HCT116 (cell line): ENCODE measurements at regions not wholly inside any gene's neighbourhood (a gene's known extent, or its start where the extent isn't known, plus 50 kb on each side); places are given as distances from the start of the nearest gene placed in this dataset.

Experiments
- ATAC-seq: fragments of 200-7000 bp; cut with Tn5 transposase; 2 replicates; pipeline ENCODE4 v1.9.1; 2020; ENCODE audit warnings: mild to moderate bottlenecking, moderate library complexity
- BruUV-seq: library from RNA; stranded (reverse); fragments of 400-500 nt; replicated peaks from 2 replicates; lab custom pipeline; 2021; lab: Mats Ljungman, UMichigan
- CTCF ChIA-PET: fragments of 300-600 bp; sonication (Branson Sonifier 250); formaldehyde crosslinking; loops from one replicate; lab custom pipeline; 2021; ENCODE audit warnings: antibody characterized with exemption; lab: Charles Lee
- POLR2A ChIA-PET: fragments of 300-600, 350-600 bp; sonication (Branson Sonifier 250); formaldehyde crosslinking; loops from one replicate; lab custom pipeline; 2021; ENCODE audit warnings: antibody characterized with exemption; lab: Charles Lee
- RAD21 ChIA-PET, 2 experiments: fragments of 300-600 bp; sonication (Branson Sonifier 250); formaldehyde crosslinking; loops; one replicate each; lab custom pipeline; 2023; ENCODE audit warnings: low total read pairs in 2 of 2; ENCODE audit not compliant: uncharacterized antibody in 2 of 2, unreplicated experiment in 2 of 2, low non-redundant PET in 1 of 2; lab: Charles Lee
- DNase-seq: peaks from one replicate; pipeline ENCODE4 v3.0.0-alpha.2; 2010; ENCODE audit warnings: low read depth, low spot score
- H2AFZ ChIP-seq: fragments of 200-600 bp; shearing (Covaris generic), sonication (generic); 2 replicates; pipeline ENCODE4 v1.6.1; 2017; ENCODE audit warnings: low read depth, mixed run types, mixed read lengths, antibody characterized with exemption, low read length; ENCODE audit not compliant: poor library complexity, severe bottlenecking
- H3K27ac ChIP-seq: 2 replicates; pipeline ENCODE4 v1.5.1; 2012; ENCODE audit warnings: low read depth, low read length
- H3K27me3 ChIP-seq: fragments of 200-600 bp; sonication (generic); 2 replicates; pipeline ENCODE4 v1.6.1; 2016; ENCODE audit warnings: mixed run types, low read length, mixed read lengths; ENCODE audit not compliant: insufficient read depth
- H3K36me3 ChIP-seq, 2 experiments: fragments of 200-500 bp in 1 of 2; fragments of 200-600 bp in 1 of 2; sonication (Bioruptor generic) in 1 of 2; sonication (generic) in 1 of 2; 2 replicates each; pipeline versions ENCODE4 v1.5.1 to v1.6.1; 2014 to 2016; ENCODE audit warnings: low read length in 2 of 2, inconsistent platforms in 1 of 2, mixed read lengths in 1 of 2, mixed run types in 1 of 2; ENCODE audit not compliant: insufficient read depth in 2 of 2, control insufficient read depth in 1 of 2
- H3K4me1 ChIP-seq, 2 experiments: fragments of 200-600 bp in 1 of 2; sonication (generic) in 1 of 2; 2 replicates each; pipeline versions ENCODE4 v1.5.1 to v1.6.1; 2012 to 2017; ENCODE audit warnings: low read length in 2 of 2, inconsistent platforms in 1 of 2, mild to moderate bottlenecking in 1 of 2, mixed read lengths in 1 of 2, mixed run types in 1 of 2, moderate library complexity in 1 of 2; ENCODE audit not compliant: insufficient read depth in 2 of 2, control insufficient read depth in 1 of 2
- H3K4me2 ChIP-seq: fragments of 200-600 bp; sonication (generic); 2 replicates; pipeline ENCODE4 v1.6.1; 2017; ENCODE audit warnings: mixed run types, low read length, mixed read lengths
- H3K4me3 ChIP-seq, 2 experiments: fragments of 200-600 bp in 1 of 2; sonication (generic) in 1 of 2; replicated peaks in 1 of 2; 2 replicates each; pipeline ENCODE4 v1.5.1; 2011 to 2016; ENCODE audit warnings: low read length in 2 of 2, control low read depth in 1 of 2, low read depth in 1 of 2, mild to moderate bottlenecking in 1 of 2, mixed read lengths in 1 of 2, mixed run types in 1 of 2
- H3K79me2 ChIP-seq: fragments of 200-600 bp; sonication (generic); 2 replicates; pipeline ENCODE4 v1.6.1; 2017; ENCODE audit warnings: mild to moderate bottlenecking, mixed run types, low read length, moderate library complexity, mixed read lengths; ENCODE audit not compliant: insufficient read depth
- H3K9ac ChIP-seq: fragments of 200-600 bp; sonication (generic); 2 replicates; pipeline ENCODE4 v1.6.1; 2016; ENCODE audit warnings: low read length, mixed read lengths
- H3K9me2 ChIP-seq: fragments of 200-600 bp; sonication (generic), shearing (Covaris generic); 2 replicates; pipeline ENCODE4 v1.6.1; 2017; ENCODE audit warnings: mixed run types, mild to moderate bottlenecking, moderate library complexity; ENCODE audit not compliant: insufficient read depth
- H3K9me3 ChIP-seq, 2 experiments: fragments of 200-500 bp in 1 of 2; fragments of 200-600 bp in 1 of 2; sonication (Bioruptor generic) in 1 of 2; sonication (generic) in 1 of 2; 2 replicates each; pipeline ENCODE4 v1.6.1; 2014 to 2017; ENCODE audit warnings: low read length in 2 of 2, mixed read lengths in 2 of 2, inconsistent platforms in 1 of 2, low read depth in 1 of 2, mild to moderate bottlenecking in 1 of 2, mixed run types in 1 of 2, moderate library complexity in 1 of 2; ENCODE audit not compliant: control insufficient read depth in 1 of 2, insufficient read depth in 1 of 2
- H4K20me1 ChIP-seq: fragments of 200-600 bp; sonication (generic), shearing (Covaris generic); 2 replicates; pipeline ENCODE4 v1.6.1; 2017; ENCODE audit warnings: mixed run types, mild to moderate bottlenecking, moderate library complexity; ENCODE audit not compliant: insufficient read depth
- CBX3 ChIP-seq: IDR thresholded peaks from 2 replicates; pipeline ENCODE4 v1.6.1; 2012; ENCODE audit warnings: low read depth
- EGR1 ChIP-seq: IDR thresholded peaks from 2 replicates; pipeline ENCODE4 v1.6.1; 2012; ENCODE audit warnings: low read depth
- ELF1 ChIP-seq: IDR thresholded peaks from 2 replicates; pipeline ENCODE4 v1.6.1; 2012; ENCODE audit warnings: low read depth, borderline replicate concordance
- EZH2phosphoT487 ChIP-seq: fragments of 200-600 bp; IDR thresholded peaks from 2 replicates; pipeline ENCODE4 v1.6.1; 2018; ENCODE audit warnings: antibody characterized with exemption, borderline replicate concordance
- FOSL1 ChIP-seq: IDR thresholded peaks from 2 replicates; pipeline ENCODE4 v1.6.1; 2012; ENCODE audit warnings: low read depth
- MAX ChIP-seq: IDR thresholded peaks from 2 replicates; pipeline ENCODE4 v1.6.1; 2012
- POLR2A ChIP-seq: IDR thresholded peaks from 2 replicates; pipeline ENCODE4 v1.7.0; 2011; ENCODE audit warnings: borderline replicate concordance; ENCODE audit not compliant: insufficient read depth, insufficient read length; ENCODE audit errors: extremely low read depth
- POLR2AphosphoS5 ChIP-seq: IDR thresholded peaks from 2 replicates; pipeline ENCODE4 v1.6.1; 2011; ENCODE audit warnings: mild to moderate bottlenecking, low read depth, low read length, moderate library complexity
- REST ChIP-seq: IDR thresholded peaks from 2 replicates; pipeline ENCODE4 v1.6.1; 2012; ENCODE audit warnings: low read depth
- SP1 ChIP-seq: IDR thresholded peaks from 2 replicates; pipeline ENCODE4 v1.6.1; 2012; ENCODE audit warnings: low read depth
- SRF ChIP-seq: IDR thresholded peaks from 2 replicates; pipeline ENCODE4 v1.6.1; 2012; ENCODE audit warnings: low read depth
- TCF7L2 ChIP-seq: IDR thresholded peaks from 2 replicates; pipeline ENCODE4 v1.7.0; 2011; ENCODE audit warnings: borderline replicate concordance, inconsistent platforms; ENCODE audit not compliant: insufficient read depth, insufficient read length; ENCODE audit errors: extremely low read depth
- YY1 ChIP-seq: IDR thresholded peaks from 2 replicates; pipeline ENCODE4 v1.6.1; 2011; ENCODE audit warnings: low read length, low read depth, moderate library complexity, mild to moderate bottlenecking; ENCODE audit not compliant: insufficient replicate concordance; ENCODE audit errors: extremely low read depth
- ZBTB33 ChIP-seq: IDR thresholded peaks from 2 replicates; pipeline ENCODE4 v1.6.1; 2011; ENCODE audit warnings: mild to moderate bottlenecking, low read length, moderate library complexity; ENCODE audit not compliant: insufficient replicate concordance; ENCODE audit errors: extremely low read depth
- ZFX ChIP-seq: fragments of 450-650 bp; IDR thresholded peaks from 2 replicates; pipeline ENCODE4 v1.6.1; 2017
- ZNF274 ChIP-seq: fragments of 200-500 bp; sonication (Bioruptor generic); IDR thresholded peaks from 2 replicates; pipeline ENCODE4 v1.6.1; 2014; ENCODE audit warnings: mild to moderate bottlenecking, low read depth, low read length, inconsistent platforms
- intact Hi-C: fragments of 100-400 bp; cut with micrococcal nuclease; formaldehyde crosslinking; loops from 2 replicates; pipeline ENCODE4 v1.10.0; 2022

- no peak for TF ChIP-seq ZBTB33
- TF ChIP-seq ZFX, result no peak
- TF ChIP-seq CBX3, result no peak
- TF ChIP-seq MAX, result no peak
- TF ChIP-seq POLR2AphosphoS5, result no peak
- TF ChIP-seq YY1, result no peak
These were observed 57.6 kb upstream of the SEL1L start (continued) for GRCh38 chr14:81591266-81591665.

- CTCF ChIA-PET, result no interaction called here
- intact Hi-C loops, result no loop called here
- RAD21 ChIA-PET, result no interaction called here
- Histone ChIP-seq H4K20me1 (no peaks in the 10 kb centered on the region), H3K9me2 (no peaks in the 10 kb centered on the region), H3K4me3 (no peak overlapping the region), H3K9me3 (no peaks in the 10 kb centered on the region), H3K27ac (no peak overlapping the region), H3K4me1 (no peaks in the 10 kb centered on the region)
- POLR2A ChIA-PET, result no interaction called here
- BruUV-seq, result no TSS peak
- ATAC-seq, result no peak
- TF ChIP-seq EZH2phosphoT487 (no peak), ZNF274 (no peak), REST (no peak), POLR2A (no peak), SRF (no peak), EGR1 (no peak), TCF7L2 (no peak), SP1 (no peak), FOSL1 (no peak), CBX3 (no peak), MAX (no peak), ELF1 (no peak)
- TF ChIP-seq, all 23 proteins: peak for 0
- no peak for DNase-seq
- Histone ChIP-seq H3K9ac (no peak overlapping the region), H3K36me3 (no peaks in the 10 kb centered on the region), H2AFZ (no peak overlapping the region), H3K4me2 (no peak overlapping the region), H3K27me3 (peaks cover 3% of the 10 kb centered on the region; the same call in 1 of the 2 replicates), H3K79me2 (no peaks in the 10 kb centered on the region)
These were observed 60.4 kb upstream of the SEL1L start for GRCh38 chr14:81594012-81594411.
